Activated CD4-positive, alpha-beta T cell treated with anti-CD3 and anti-CD28 coated beads, Interleukin-2, Interleukin-4, amounts not matched to agents 100 ng/mL and 50 ng/mL, durations not matched to agents 16 hours and 8 hours (primary cell): ENCODE measurements at regions not wholly inside any gene's neighbourhood (a gene's known extent, or its start where the extent isn't known, plus 50 kb on each side); places are given as distances from the start of the nearest gene placed in this dataset.
"Not testable (repeated sequence)": the region's sequence is repeated elsewhere in the genome, so short reads cannot be mapped to it uniquely, and the experiment has no call there.

ENCODE experiments used
- DNase-seq: peaks from one replicate; pipeline ENCODE4 v3.0.0-alpha.2; 2020; ENCODE audit warnings: low spot score

DNA sequence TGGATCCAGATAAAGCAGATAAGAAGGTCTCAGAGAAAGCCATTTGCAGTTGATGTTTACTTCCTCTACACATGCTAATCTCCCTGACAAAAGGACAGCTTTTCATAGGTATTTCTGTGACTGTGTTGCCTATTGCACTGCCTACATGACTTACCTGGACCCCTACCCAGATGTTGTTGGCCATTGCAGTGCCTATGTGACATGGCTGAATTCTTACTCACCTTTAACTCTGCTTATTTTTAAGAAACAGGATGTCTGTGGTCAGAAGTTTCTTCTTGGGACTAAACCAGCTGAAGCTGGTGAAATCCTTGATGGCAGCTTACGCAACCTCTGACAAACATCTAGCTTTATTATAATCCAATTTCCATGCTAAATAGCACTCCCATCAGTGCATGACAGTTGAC lies 50.7 kb downstream of the PPIAL4D start:
- peak; percentile 27 for DNase-seq

DNA sequence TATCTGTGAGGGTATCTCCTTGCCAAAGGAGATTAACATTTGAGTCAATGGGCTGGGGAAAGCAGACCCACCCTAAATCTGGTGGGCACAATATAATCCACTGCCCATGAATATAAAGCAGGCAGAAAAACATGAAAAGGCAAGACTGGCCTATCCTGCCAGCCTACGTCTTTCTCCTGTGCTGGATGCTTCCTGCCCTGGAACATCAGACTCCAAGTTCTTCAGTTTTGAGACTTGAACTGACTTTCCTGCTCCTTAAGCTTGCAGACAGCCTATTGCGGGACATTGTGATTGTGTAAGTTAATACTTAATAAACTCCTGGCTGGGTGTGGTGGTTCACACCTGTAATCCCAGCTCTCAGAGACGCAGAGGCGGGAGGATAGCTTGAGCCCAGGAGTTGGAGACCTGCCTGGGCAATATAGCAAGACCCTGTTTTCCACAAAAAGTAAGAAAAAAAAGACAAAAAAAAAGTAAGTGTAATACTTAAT lies 52.4 kb downstream of the PPIAL4D start:
- not testable (repeated sequence) for DNase-seq

DNA sequence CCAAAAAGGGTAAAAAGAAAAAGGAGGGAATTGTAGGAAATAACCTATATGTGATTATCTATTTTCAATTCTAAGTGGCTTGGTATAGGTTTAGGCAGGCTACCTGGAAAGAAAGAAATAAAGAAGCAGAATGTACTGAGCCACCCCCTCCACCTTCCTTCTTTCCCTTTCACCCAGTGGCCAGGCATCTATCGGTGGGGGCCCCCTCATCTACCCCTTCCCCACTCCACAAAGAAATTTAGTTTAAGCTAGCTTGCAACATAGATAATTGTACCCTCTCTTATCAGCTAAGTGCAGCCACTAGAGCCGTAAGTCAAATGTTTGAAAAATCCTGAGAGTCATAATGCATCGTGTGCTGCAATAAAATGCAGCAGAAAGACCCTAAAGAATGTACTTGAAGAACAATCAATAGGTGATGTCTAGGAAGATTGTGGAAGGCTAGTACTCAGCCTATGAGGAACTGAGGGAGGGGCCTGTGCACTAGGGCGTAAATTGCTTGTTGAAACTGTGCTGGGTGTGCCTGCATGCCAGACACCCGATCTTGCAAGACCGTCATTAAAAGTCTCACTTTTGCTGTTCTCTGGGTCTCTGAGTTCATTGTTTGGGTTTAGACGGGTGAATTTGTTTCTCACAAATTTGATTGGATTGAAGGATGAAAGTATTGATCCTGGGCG lies 53.0 kb downstream of the PPIAL4D start:
- DNase-seq = not testable (repeated sequence)

DNA sequence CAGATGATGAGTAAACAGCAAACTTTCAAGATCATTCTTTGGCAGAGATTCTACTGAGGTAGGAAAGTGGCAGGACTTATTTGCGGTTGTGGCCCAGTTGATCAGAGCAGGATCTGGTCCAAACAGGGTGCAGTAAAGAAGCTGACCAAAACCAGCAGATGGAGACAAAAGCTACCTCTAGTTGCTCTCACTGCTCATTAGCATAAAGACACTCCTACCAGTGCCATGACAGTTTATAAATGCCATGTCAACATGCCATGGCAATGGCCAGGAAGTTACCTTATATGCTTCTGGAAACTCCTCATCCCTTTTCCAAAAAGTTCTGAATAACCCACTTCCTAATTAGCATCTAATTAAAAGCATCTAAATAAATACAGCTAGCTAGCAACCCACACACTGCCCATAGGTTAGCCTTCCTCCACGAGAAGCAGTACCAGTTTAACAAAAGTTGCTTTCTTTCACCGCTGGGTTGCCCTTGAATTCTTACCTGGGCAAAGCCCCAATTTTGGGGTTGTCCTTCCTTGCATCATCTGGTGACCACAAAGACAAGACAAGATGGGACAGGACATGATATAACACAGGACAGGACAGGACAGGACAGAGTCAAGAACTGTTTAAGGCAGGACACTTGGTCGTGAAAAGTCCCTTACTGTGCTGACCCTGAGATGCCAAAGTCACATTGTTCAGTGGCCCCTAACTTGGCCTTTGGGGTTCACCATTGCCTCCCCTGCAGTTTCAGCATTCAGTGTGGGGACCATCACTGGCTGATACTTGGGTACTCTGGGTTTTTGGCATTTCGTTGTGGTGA lies 59.2 kb downstream of the PPIAL4D start:
- not testable (repeated sequence) for DNase-seq

DNA sequence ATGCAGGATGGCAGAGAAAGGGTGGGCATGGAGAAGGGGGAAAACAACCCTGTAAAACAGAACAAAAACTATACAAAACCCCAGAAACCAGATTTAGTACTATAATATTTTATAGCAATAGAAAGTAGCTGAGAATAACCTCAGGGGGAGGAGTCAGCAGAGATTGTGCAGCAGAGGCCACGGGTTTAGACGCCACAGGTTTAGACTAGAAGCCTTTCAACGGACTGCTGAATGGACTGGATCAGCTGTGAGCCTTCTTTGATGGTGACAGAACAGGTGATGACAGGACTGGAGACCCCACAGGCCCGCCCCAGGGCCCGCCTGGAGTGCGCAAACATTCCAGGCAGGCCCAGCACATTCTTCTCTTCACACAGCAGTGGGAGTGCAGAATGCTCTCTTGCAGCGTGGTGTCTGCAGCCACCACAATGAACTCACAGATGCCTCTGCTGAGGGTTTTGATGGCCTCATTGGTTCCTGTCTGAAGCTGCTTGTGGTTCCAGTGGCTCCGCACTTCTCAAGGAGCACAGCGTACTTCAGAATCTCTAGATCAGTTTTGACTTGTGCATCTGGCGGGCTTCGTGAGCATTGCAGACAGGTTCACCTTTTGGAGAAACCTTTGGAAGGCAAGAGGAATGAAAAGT lies 65.6 kb downstream of the PPIAL4D start:
- DNase-seq = peak; percentile 17

DNA sequence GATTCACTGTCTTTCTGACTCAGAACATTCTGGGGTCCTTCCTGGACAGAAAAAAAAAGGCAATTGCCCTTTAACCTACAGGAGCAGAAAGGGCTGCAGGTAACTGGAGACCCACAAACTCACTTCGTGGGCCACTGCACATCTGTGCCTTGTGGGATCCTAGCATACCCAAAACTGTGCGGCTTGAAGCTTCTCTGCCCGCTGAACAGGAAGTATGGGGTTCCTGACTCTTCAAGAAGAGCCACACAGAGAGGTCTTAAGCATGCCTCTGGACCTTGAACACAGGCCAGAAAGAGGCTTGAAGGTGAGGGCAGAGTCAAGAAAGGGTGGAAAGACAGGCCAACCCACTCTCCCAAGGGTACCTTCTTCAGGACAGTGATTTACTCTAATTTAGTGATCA lies 67.6 kb downstream of the PPIAL4D start:
- DNase-seq = not testable (repeated sequence)

DNA sequence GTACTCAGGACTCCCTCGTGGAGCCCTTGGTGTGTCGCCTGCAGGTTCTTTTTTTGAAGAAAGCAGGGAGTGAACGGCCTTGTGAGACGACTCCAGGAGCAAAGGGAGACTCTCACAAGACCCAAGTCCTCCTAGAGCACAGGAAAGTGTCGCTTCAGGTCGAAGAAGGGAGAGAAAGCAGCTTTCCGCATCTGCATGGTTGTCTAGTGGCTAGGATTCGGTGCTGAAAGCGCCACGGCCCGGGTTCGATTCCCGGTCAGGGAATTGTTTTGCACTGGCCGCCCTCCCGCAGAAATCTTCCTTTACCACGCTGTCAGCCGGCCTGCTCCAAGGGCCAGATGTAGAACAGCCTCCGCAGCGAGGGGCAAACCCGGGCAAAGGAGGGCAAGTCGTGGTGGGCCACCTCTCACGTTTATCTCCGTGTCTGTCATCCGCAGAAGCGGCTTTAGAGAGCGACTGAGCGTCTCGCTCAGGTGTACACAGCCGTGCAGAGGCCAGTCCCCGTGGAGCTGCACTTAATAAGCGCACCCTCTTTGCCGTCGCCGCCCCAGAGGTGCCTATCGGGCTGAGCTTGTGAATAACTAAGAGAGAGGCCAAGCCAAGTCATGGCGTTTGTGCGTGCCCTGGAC lies 72.6 kb downstream of the FAM72D start:
- not testable (repeated sequence) for DNase-seq

DNA sequence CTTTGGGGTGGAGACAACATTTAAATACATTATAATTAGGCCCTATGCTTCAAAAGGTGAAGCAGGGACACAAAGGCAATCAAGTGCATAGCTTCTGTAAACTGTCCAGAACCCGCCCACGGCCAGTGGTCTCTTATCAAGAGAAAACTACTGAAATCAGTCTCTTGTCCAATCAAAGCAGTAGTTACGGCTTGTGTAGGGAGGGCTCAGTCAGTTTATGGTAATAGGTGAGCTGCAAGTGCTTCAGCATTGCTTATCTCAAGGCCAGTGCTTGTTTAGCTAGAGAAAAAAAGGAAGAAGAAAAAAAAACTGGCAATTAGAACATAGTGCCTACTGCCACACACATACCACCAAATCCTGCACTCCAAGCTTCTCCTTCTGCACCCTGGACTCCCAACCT lies 68.6 kb downstream of the FAM72D start:
- DNase-seq = not testable (repeated sequence)
